HepG2 (cell line): ENCODE measurements at regions not wholly inside any gene's neighbourhood (a gene's known extent, or its start where the extent isn't known, plus 50 kb on each side); places are given as distances from the start of the nearest gene placed in this dataset.

Experiments used
- BCL6 ChIP-seq: IDR thresholded peaks from 2 replicates; pipeline ENCODE4 v1.6.1; 2016; ENCODE audit warnings: missing genetic modification reagents, missing compliant biosample characterization
- CBFB ChIP-seq: sonication (generic); formaldehyde crosslinking; IDR thresholded peaks from 2 replicates; pipeline ENCODE4 v1.4.0; 2020; ENCODE audit warnings: missing genetic modification reagents
- CTCF ChIP-seq: sonication (generic); formaldehyde crosslinking; IDR thresholded peaks from 2 replicates; pipeline ENCODE4 v1.5.0; 2020; ENCODE audit warnings: mild to moderate bottlenecking, missing genetic modification reagents, moderate library complexity
- FOXA3 ChIP-seq: IDR thresholded peaks from 2 replicates; pipeline ENCODE4 v1.6.1; 2016; ENCODE audit warnings: missing genetic modification reagents, missing compliant biosample characterization
- FOXK1 ChIP-seq: sonication (generic); formaldehyde crosslinking; IDR thresholded peaks from 2 replicates; pipeline ENCODE4 v1.4.0; 2020; ENCODE audit warnings: low read depth, missing genetic modification reagents, borderline replicate concordance
- FOXO1 ChIP-seq: sonication (generic); formaldehyde crosslinking; IDR thresholded peaks from 2 replicates; pipeline ENCODE4 v1.4.0; 2020; ENCODE audit warnings: missing genetic modification reagents
- FOXP1 ChIP-seq, 2 experiments: fragments of 450-650 bp in 1 of 2; IDR thresholded peaks; 2 replicates each; pipeline ENCODE4 v1.6.1; 2017 to 2018; ENCODE audit warnings: antibody characterized with exemption in 1 of 2
- GATAD2A ChIP-seq: IDR thresholded peaks from 2 replicates; pipeline ENCODE4 v1.6.1; 2016
- GFI1 ChIP-seq: sonication (generic); formaldehyde crosslinking; IDR thresholded peaks from 2 replicates; pipeline ENCODE4 v1.5.0; 2020; ENCODE audit warnings: missing genetic modification reagents, mild to moderate bottlenecking, borderline replicate concordance
- HMG20A ChIP-seq: IDR thresholded peaks from 2 replicates; pipeline ENCODE4 v1.6.1; 2016; ENCODE audit warnings: borderline replicate concordance
- KLF9 ChIP-seq: IDR thresholded peaks from 2 replicates; pipeline ENCODE4 v1.6.1; 2016; ENCODE audit warnings: low read depth
- NCOR1 ChIP-seq: fragments of 200-600 bp; sonication (generic); IDR thresholded peaks from 2 replicates; pipeline ENCODE4 v1.7.0; 2017; ENCODE audit warnings: antibody characterized with exemption, low read length, borderline replicate concordance
- ONECUT2 ChIP-seq: sonication (generic); formaldehyde crosslinking; IDR thresholded peaks from 2 replicates; pipeline ENCODE4 v1.4.0; 2020; ENCODE audit warnings: missing genetic modification reagents
- PBX2 ChIP-seq: IDR thresholded peaks from 2 replicates; pipeline ENCODE4 v1.6.1; 2016; ENCODE audit warnings: control low read depth
- RARA ChIP-seq: IDR thresholded peaks from 2 replicates; pipeline ENCODE4 v1.6.1; 2016; ENCODE audit warnings: missing genetic modification reagents, missing compliant biosample characterization
- RXRA ChIP-seq: sonication (generic); formaldehyde crosslinking; IDR thresholded peaks from 2 replicates; pipeline ENCODE4 v1.5.1; 2020; ENCODE audit warnings: missing genetic modification reagents
- SALL1 ChIP-seq: sonication (generic); formaldehyde crosslinking; IDR thresholded peaks from 2 replicates; pipeline ENCODE4 v1.8.0; 2022; ENCODE audit warnings: mild to moderate bottlenecking, missing genetic modification reagents
- SOX13 ChIP-seq, 3 experiments: fragments of 450-650 bp in 1 of 3; sonication (generic) in 1 of 3; formaldehyde crosslinking in 1 of 3; IDR thresholded peaks in 2 of 3; conservative IDR thresholded peaks in 1 of 3; 2 replicates each; pipeline versions ENCODE4 v1.5.0 to v1.6.1; 2016 to 2020; ENCODE audit warnings: antibody characterized with exemption in 1 of 3, mild to moderate bottlenecking in 1 of 3, missing compliant biosample characterization in 1 of 3, missing genetic modification reagents in 1 of 3, moderate library complexity in 1 of 3
- SOX5 ChIP-seq: IDR thresholded peaks from 2 replicates; pipeline ENCODE4 v1.6.1; 2016; ENCODE audit warnings: borderline replicate concordance
- SOX6 ChIP-seq, 2 experiments: fragments of 450-650 bp in 1 of 2; sonication (generic) in 1 of 2; formaldehyde crosslinking in 1 of 2; IDR thresholded peaks; 2 replicates each; pipeline versions ENCODE4 v1.4.0 to v1.6.1; 2017 to 2020; ENCODE audit warnings: antibody characterized with exemption in 1 of 2, mild to moderate bottlenecking in 1 of 2, missing genetic modification reagents in 1 of 2
- SRSF9 ChIP-seq: fragments of 200-400 bp; formaldehyde crosslinking; IDR thresholded peaks from 2 replicates; pipeline ENCODE4 v1.6.1; 2018; ENCODE audit warnings: borderline replicate concordance, mild to moderate bottlenecking, low read depth, low read length; ENCODE audit not compliant: insufficient read depth, poor library complexity, severe bottlenecking
- TGIF2 ChIP-seq: IDR thresholded peaks from 2 replicates; pipeline ENCODE4 v1.6.1; 2016; ENCODE audit warnings: control low read depth, missing compliant biosample characterization
- ZFP37 ChIP-seq: sonication (generic); formaldehyde crosslinking; IDR thresholded peaks from 2 replicates; pipeline ENCODE4 v1.4.0; 2020; ENCODE audit warnings: missing genetic modification reagents, borderline replicate concordance
- ZNF12 ChIP-seq: sonication (generic); formaldehyde crosslinking; IDR thresholded peaks from 2 replicates; pipeline ENCODE4 v1.5.0; 2020; ENCODE audit warnings: missing genetic modification reagents
- ZNF317 ChIP-seq: sonication (generic); formaldehyde crosslinking; IDR thresholded peaks from 2 replicates; pipeline ENCODE4 v1.5.0; 2020; ENCODE audit warnings: mild to moderate bottlenecking, missing genetic modification reagents
- ZNF510 ChIP-seq: sonication (generic); formaldehyde crosslinking; IDR thresholded peaks from 2 replicates; pipeline ENCODE4 v1.4.0; 2020; ENCODE audit warnings: low read depth, mild to moderate bottlenecking, missing genetic modification reagents
- ZNF766 ChIP-seq: sonication (generic); formaldehyde crosslinking; IDR thresholded peaks from 2 replicates; pipeline ENCODE4 v1.5.0; 2020; ENCODE audit warnings: missing genetic modification reagents, borderline replicate concordance

- TF ChIP-seq PBX2 (CRISPR knock-in tag) (no peak), SOX13 (IDR thresholded peaks at IDR 0.05) (no peak), SOX13 (CRISPR knock-in tag; conservative IDR thresholded peaks at IDR 0.05 in 1 of 2, IDR thresholded peaks at IDR 0.05 in 1 of 2) (0 out of 4 replicates have a peak, but pooled peaks of 1 of the 2 experiments have one; percentile 15), CBFB (CRISPR knock-in tag) (no peak), TGIF2 (CRISPR knock-in tag) (no peak), ZNF766 (CRISPR knock-in tag) (no peak), ZNF510 (CRISPR knock-in tag) (no peak), RXRA (CRISPR knock-in tag) (peak; percentile 43; the same call in 1 of the 2 replicates), KLF9 (CRISPR knock-in tag) (no peak), NCOR1 (peak; percentile 51; the same call in 1 of the 2 replicates), FOXO1 (CRISPR knock-in tag) (0 out of 2 replicates have a peak, but pooled peaks have one; percentile 18), ZNF12 (peak; percentile 92), FOXK1 (CRISPR knock-in tag) (peak; percentile 53; the same call in 1 of the 2 replicates), GATAD2A (CRISPR knock-in tag) (peak; percentile 45; the same call in 1 of the 2 replicates), BCL6 (peak; percentile 62), HMG20A (CRISPR knock-in tag) (peak; percentile 25; the same call in 1 of the 2 replicates), SOX6 (IDR thresholded peaks at IDR 0.05) (no peak), SOX6 (CRISPR knock-in tag; IDR thresholded peaks at IDR 0.05) (peak; percentile 52), SRSF9 (no peak), ZNF317 (peak; percentile 23; the same call in 1 of the 2 replicates), GFI1 (CRISPR knock-in tag) (0 out of 2 replicates have a peak, but pooled peaks have one; percentile 63), CTCF (peak; percentile 28; the same call in 1 of the 2 replicates), SOX5 (CRISPR knock-in tag) (peak; percentile 31; the same call in 1 of the 2 replicates), RARA (CRISPR knock-in tag) (peak; percentile 93), ONECUT2 (CRISPR knock-in tag) (peak; percentile 73), FOXP1 (IDR thresholded peaks at IDR 0.05) (no peak), FOXP1 (CRISPR knock-in tag; IDR thresholded peaks at IDR 0.05) (peak; percentile 29; the same call in 1 of the 2 replicates), FOXA3 (peak; percentile 51; the same call in 1 of the 2 replicates), ZFP37 (CRISPR knock-in tag) (no peak), SALL1 (CRISPR knock-in tag) (peak; percentile 47)
These were observed 85.2 kb upstream of the USP29 start (continued) for GRCh38 chr19:57034544-57034943.
